ENCODE measurements at regions not wholly inside any gene's neighbourhood (a gene's known extent, or its start where the extent isn't known, plus 50 kb on each side); places are given as distances from the start of the nearest gene placed in this dataset.
A peak's percentile ranks its signal among the peaks of the same experiment; 100 is the strongest.

DNA sequence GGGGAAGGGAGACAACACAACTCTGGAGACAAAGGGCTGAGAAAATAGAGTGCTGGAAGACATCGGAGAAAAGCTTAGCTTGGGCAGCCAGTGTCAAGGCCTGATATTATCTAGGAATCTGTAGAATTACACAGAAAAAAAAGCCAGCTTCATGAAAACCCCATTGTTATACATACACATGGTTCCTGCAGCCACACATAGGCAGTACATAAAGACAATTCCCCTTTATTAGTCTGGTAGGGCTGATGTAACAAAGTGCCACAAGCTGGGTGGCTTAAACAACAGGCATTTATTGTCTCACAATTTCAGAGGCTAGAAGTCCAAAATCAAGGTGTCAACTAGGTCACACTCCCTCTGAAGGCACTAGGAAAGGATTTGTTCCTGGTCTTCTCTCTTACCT lies 503.5 kb downstream of the MID1IP1 start:
- no peak for DNase-seq

GRCh38 chrX:39307488-39307887 lies 506.2 kb downstream of the MID1IP1 start:
- no peak for DNase-seq

- DNase-seq: no peak
Observed at GRCh38 chrX:39308126-39308525, 506.9 kb downstream of the MID1IP1 start.

- DNase-seq: peak in 1 of 3 experiments; percentile 10
Observed at GRCh38 chrX:39309018-39309635, 507.9 kb downstream of the MID1IP1 start.

- peak in 1 of 3 experiments; percentile 12 for DNase-seq
Observed at GRCh38 chrX:39309721-39310152, 508.5 kb downstream of the MID1IP1 start.

DNA sequence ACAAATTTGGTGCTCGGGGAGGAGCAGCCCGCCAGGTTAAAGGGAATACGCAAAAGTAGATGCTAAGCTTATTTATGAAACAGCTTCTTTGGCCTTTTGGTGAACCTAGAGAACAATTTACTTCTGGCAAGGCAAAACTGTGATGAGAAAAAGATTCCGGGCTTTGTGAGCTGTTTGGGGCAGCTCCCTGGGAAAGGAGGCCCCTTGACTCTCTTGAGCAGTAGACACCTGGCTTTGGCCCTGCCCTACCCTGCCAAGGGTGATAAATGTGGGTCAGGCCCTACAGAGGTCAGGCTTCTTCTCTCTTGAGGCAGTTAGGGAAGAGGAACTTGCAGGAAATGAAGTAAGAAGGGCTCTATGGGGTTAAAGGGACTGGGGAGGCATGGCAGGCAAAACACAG lies 509.6 kb downstream of the MID1IP1 start:
- DNase-seq: no peak

- DNase-seq: no peak
Observed at GRCh38 chrX:39311646-39312045, 510.4 kb downstream of the MID1IP1 start.

DNA sequence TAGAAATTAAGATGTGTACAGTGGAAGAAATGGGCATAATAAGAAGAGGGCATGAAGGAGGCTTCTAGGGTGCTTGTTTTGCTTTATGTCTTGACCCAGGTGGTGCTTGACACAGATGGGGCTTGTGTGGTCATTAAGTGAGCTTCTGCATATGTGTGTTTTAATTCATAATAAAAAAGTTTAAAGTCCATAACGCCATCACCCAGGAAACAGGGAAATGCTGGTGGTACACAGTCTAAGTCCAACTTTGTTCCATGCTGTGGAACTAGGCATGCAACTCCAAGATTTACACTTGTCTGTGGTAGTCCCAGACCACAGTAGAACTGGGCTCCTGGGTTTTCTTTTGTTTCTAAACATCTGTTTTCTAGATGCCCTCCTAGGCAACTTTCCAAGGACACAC lies 511.9 kb downstream of the MID1IP1 start:
- DNase-seq: no peak

- DNase-seq: no peak
Observed at GRCh38 chrX:39318506-39319343, 517.5 kb downstream of the MID1IP1 start.

GRCh38 chrX:39320165-39320564 lies 518.9 kb downstream of the MID1IP1 start:
- DNase-seq: peak in 1 of 3 experiments; percentile 49

- no peak for DNase-seq
Observed at GRCh38 chrX:39322496-39322895, 521.2 kb downstream of the MID1IP1 start.

DNA sequence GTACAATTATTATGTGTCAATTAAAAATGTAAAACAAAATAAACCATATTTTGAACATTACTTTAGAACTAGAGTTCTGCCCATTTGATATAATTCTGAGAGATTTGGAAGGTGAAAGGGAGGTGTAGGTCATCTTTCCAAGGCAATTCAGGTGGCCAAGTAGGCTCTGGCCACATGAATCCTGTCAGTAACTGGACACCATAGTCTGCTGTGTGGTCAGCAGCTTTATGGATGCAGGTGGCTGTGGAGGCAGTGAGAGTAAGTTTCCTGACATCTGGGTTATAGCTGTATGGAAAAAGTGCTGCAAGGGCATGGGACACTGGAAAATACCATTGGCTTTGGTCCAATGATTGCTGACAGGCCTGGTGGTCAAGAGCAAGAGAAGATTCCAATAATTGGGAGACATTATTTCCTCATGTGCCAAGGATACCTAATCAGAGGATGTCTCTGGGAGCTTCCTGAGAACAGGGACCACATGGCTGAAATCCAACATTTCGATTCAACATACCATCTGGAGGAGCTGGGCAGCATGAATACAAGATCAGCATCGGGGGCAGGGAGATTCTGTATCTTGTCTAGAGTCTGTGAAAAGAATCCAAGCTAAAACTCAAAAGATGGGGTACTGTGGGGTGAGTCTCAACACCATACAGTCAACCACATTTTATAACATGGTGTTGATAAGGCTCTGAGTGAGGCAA lies 523.1 kb downstream of the MID1IP1 start:
- DNase-seq: no peak

DNA sequence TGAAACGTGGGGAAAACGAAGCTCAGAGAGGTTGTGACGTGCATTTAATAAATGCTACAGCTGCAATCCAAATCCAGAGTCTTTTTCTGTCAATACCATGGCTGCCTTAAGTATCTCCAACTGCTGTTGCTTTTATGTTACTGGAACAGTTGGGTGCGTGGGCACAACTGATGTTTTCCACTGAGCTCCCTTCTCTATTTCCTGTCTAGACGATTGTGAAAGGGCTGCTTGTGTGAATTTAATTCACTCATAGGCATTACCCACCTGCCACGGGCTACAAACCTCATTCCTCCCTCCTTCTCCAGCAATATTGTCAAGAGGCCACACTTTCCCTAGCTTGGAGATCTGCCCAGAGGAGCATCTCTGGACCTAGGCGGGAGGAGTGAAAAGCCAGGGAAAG lies 526.0 kb downstream of the MID1IP1 start:
- DNase-seq: no peak

DNA sequence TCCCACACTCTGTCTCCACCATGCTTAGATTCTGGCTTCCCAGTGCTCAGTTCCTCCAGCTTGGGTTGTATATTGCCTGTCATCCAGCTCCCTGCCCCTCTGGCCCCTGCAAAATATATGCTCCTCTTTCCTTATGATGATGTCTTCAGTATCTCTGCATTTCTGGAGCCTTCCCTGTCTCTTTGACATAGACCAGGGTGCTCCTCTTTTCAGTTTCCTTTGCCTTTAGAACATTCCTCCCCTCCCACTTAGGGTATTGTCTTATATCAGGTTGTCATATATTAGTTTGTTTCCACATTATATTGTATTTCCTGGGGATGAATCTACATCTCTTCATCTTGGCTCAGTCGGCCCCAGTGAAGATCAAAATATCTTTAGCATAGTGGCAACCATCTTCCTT lies 526.4 kb downstream of the MID1IP1 start:
- DNase-seq: no peak

DNA sequence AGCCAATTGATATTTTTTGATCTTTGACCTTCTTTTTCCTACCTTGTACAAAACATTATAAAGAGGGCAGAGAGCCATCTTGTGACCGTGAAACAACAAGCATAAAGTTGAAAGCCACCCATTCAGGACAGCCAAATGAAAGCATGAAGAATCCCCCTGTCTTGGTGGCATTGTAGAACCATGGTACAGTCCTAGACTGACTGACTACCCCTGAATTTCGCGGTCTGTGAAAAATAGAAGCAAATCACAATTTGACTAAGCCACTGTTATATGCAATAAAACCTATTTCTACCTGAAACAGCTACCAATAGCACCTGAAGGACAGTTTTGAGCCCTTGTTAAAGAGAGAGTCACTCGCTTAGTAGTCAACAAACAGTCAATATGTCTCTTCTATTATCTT lies 527.4 kb downstream of the MID1IP1 start:
- no peak for DNase-seq

DNA sequence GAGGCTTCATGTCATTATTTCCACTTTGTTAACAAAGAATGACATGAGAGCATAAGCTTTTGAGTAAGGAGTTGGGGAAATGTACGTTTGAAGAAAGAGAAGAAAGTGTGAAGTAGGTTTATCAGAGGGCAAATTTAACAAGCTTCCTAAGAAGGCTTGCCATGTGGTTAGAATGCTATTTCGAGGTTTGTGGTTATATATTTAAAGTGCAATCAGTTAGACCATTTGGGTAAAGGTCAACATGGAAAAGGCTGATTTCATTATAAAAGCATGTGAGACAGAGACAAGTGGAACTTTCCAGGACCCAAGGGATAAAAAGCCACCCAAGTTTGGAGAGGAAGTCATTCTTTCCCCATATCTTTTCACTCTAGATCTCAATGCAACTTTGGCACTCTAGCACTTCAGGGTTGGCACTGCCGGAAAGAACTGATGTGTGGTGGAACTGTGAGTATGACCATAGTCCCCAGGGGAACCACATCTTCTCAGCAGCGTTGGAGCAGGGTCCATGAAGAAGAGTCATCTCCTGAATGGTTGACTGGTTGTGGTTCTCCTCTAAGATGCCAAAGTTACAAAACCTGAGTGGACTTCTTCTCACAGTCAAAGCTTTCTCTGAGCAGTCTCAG lies 529.9 kb downstream of the MID1IP1 start:
- no peak for DNase-seq

- no peak for DNase-seq
Observed at GRCh38 chrX:39333451-39333850, 532.2 kb downstream of the MID1IP1 start.

GRCh38 chrX:39335513-39336235 lies 534.4 kb downstream of the MID1IP1 start:
- peak; percentile 14 to 83 (median 41) for DNase-seq

DNA sequence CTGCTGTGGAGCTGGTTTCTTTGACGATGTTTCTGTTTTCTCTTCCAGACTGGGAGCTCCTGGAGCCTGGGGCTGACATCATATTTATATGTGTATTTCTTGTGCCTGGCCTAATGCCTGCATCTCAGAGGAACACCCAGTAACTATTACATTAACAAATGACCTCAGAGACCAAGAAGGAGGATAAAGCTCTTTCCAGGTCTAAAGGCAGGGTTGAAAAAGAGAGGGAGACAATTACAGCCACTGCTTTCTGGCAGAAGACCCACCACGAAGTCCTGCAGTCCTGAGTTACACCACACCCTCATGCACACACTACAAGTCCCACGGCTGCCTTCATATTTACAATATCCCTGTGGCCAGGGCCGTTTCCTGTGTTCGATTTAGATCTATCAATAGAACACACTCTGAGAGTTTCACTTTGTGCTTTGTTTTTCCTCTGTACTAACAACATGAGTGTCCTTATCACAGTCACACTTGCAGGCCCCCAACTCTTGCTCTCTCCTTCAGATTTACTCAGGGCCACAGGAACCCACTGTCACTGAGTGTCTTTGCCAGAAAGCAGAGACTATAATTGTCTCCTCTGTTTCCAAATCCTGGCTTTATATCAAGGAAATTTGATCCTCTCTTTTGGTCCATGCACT lies 535.5 kb downstream of the MID1IP1 start:
- peak in 2 of 3 experiments; percentile 12 to 44 for DNase-seq

DNA sequence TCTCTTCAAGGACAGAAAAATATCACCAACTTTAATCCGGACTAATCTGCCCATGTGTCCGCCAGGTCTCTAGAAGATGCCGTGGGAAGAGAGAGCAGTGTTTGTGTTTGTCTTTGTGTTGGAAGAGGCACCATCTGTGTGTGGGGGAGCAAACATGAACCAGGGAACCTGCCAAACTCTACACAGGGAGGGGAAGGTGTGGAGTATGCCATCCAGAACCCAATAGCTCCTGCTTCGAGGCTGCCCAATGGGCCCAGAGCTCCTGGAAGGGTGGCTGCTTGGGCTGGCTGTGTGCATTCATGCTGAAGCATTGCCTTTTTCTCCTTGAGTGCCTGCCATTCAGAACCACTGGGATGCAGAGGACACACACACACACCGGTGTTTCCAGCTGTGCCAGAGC lies 536.2 kb downstream of the MID1IP1 start:
- DNase-seq: peak in 1 of 3 experiments; percentile 33

DNA sequence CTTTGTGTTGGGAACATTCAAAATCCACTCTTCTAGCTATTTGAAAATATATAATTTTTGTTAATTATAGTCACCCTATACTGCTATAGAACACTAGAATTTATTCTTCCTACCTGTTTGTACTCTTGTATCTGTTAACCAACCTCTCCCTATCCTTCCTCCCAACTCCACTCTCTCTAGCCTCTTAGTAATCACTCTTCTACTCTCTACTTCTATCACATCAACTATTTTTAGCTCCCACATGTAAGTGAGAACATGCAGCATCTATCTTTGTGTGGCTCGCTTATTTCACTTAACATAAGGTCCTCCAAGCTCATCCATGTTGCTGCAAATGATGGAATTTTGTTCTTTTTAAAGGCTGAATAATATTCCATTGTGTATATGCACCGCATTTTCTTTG lies 537.3 kb downstream of the MID1IP1 start:
- no peak for DNase-seq

Data from NCI-H1417 (cell line).